Endothelial cell of umbilical vein (primary cell): ENCODE measurements at regions not wholly inside any gene's neighbourhood (a gene's known extent, or its start where the extent isn't known, plus 50 kb on each side); places are given as distances from the start of the nearest gene placed in this dataset.

Experiments
- EZH2 ChIP-seq: IDR thresholded peaks from 2 replicates; pipeline ENCODE4 v1.6.1; 2012; ENCODE audit warnings: borderline replicate concordance, low read depth, mild to moderate bottlenecking, moderate library complexity, low read length, inconsistent platforms; ENCODE audit not compliant: severe bottlenecking
- GATA2 ChIP-seq: IDR thresholded peaks from 2 replicates; pipeline ENCODE4 v1.7.0; 2011; ENCODE audit warnings: low read depth, mild to moderate bottlenecking, moderate library complexity, mixed read lengths, low read length; ENCODE audit not compliant: insufficient read length, insufficient read depth
- JUN ChIP-seq: IDR thresholded peaks from 2 replicates; pipeline ENCODE4 v1.6.1; 2011; ENCODE audit warnings: borderline replicate concordance, low read depth; ENCODE audit not compliant: insufficient read length, insufficient read depth
- POLR2A ChIP-seq: IDR thresholded peaks from 2 replicates; pipeline ENCODE4 v1.6.1; 2012; ENCODE audit warnings: low read depth, mild to moderate bottlenecking, control low read depth, low read length
- POLR2AphosphoS5 ChIP-seq: IDR thresholded peaks from 2 replicates; pipeline ENCODE4 v1.6.1; 2012; ENCODE audit warnings: low read depth, mild to moderate bottlenecking, control low read depth, low read length, moderate library complexity; ENCODE audit not compliant: insufficient read depth
- TF ChIP-seq, protein P1 (sequence below), 2 donors: IDR thresholded peaks; 1 replicate in 1 of 2; 2 replicates in 1 of 2; pipeline ENCODE4 v1.5.1; 2011; ENCODE audit warnings: low read length in 2 of 2, mild to moderate bottlenecking in 2 of 2, moderate library complexity in 2 of 2, control low read depth in 1 of 2, inconsistent platforms in 1 of 2, low read depth in 1 of 2; ENCODE audit not compliant: insufficient read depth in 1 of 2; ENCODE audit errors: extremely low read depth in 1 of 2

DNA sequence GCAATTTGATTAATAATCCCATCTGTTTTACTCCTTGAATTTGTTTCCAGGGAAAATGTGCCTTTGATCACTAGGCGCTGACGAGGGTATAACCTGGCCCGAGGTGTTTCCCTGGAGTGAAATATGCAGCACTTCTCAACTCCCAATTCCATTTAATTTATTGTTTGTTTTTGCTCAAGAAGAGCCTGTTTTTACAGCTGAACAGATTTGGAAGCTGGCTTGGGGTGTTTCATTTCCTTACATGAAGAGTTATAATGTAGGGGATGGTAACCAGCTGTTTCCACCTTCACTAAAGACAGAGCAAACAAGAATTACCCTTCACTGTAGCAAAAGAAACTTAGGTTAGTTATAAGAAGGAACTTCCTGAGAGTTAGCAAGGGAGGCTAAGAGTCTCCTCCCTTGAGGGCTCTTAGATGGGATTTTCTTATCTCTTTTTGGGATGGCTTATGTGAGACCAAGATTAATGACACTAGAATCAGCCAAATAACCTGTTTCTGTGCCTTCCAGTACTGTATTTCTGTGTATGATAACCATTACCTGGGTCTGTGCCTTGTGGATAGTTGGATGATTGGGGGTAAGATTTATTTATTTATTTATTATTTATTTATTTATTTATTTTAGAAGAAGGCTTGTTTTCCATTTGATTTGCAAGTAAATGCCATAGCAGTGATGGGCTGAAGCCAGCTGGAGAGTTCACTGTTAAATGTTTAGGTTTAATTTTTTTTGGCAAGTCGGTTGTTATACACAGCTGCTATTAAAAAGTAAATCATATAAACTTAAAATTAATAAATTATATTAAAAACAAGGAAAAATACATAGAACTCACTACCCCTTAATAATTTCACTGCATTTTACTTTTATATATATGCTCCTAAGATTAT lies 162.2 kb upstream of the BMP2 start:
- TF ChIP-seq, protein P1, sequence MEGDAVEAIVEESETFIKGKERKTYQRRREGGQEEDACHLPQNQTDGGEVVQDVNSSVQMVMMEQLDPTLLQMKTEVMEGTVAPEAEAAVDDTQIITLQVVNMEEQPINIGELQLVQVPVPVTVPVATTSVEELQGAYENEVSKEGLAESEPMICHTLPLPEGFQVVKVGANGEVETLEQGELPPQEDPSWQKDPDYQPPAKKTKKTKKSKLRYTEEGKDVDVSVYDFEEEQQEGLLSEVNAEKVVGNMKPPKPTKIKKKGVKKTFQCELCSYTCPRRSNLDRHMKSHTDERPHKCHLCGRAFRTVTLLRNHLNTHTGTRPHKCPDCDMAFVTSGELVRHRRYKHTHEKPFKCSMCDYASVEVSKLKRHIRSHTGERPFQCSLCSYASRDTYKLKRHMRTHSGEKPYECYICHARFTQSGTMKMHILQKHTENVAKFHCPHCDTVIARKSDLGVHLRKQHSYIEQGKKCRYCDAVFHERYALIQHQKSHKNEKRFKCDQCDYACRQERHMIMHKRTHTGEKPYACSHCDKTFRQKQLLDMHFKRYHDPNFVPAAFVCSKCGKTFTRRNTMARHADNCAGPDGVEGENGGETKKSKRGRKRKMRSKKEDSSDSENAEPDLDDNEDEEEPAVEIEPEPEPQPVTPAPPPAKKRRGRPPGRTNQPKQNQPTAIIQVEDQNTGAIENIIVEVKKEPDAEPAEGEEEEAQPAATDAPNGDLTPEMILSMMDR (IDR thresholded peaks at IDR 0.05; ENCODE audit: extremely low read depth in 1 of 2, insufficient read depth in 1 of 2, low read depth in 1 of 2, low read length in 2 of 2) = no peak
- no peak for TF ChIP-seq POLR2AphosphoS5
- TF ChIP-seq POLR2A = no peak
- no peak for TF ChIP-seq JUN
- no peak for TF ChIP-seq EZH2
- TF ChIP-seq GATA2 = no peak
